ENCODE measurements at regions not wholly inside any gene's neighbourhood (a gene's known extent, or its start where the extent isn't known, plus 50 kb on each side); places are given as distances from the start of the nearest gene placed in this dataset.

GRCh38 chr16:80023865-80024264 is 423.3 kb upstream of the MAF start:
- TF ChIP-seq CTCF (conservative IDR thresholded peaks at IDR 0.05; ENCODE audit: low read depth, low read length) (no peak), EZH2 (IDR thresholded peaks at IDR 0.05; ENCODE audit: borderline replicate concordance, low read depth, low read length, poor library complexity, severe bottlenecking) (no peak)
